ENCODE measurements at regions not wholly inside any gene's neighbourhood (a gene's known extent, or its start where the extent isn't known, plus 50 kb on each side); places are given as distances from the start of the nearest gene placed in this dataset.

- Histone ChIP-seq H3K79me2 (no peaks in the 10 kb centered on the region), H3K4me1 (ENCODE audit: insufficient read depth) (no peaks in the 10 kb centered on the region), H3K9me2 (replicated peaks; ENCODE audit: insufficient read depth) (no peaks in the 10 kb centered on the region), H3K4me2 (no peak overlapping the region), H3K27ac (no peak overlapping the region), H3K36me3 (replicated peaks; ENCODE audit: insufficient read depth, low read depth) (no peaks in the 10 kb centered on the region), H3K27me3 (no peaks in the 10 kb centered on the region), H4K20me1 (ENCODE audit: insufficient read depth, poor library complexity, severe bottlenecking) (no peaks in the 10 kb centered on the region), H3K4me3 (no peak overlapping the region), H3K9me3 (ENCODE audit: low read depth) (no peaks in the 10 kb centered on the region), H2AFZ (no peak overlapping the region)
- no peak for TF ChIP-seq CTCF (IDR thresholded peaks at IDR 0.05; ENCODE audit: poor library complexity)
- no peak for TF ChIP-seq EZH2 (IDR thresholded peaks at IDR 0.05; ENCODE audit: borderline replicate concordance)
- TF ChIP-seq EZH2phosphoT487 (IDR thresholded peaks at IDR 0.05; ENCODE audit: low read depth, severe bottlenecking, unreplicated experiment) = no peak
- DNase-seq (ENCODE audit: low spot score) = no peak
- 86% methylated on average over 3 of the region's 3 CpGs for WGBS (ENCODE audit: low lambda C conversion rate, missing lambda C conversion rate)
Measured at GRCh38 chr18:25843791-25844190, 246.6 kb downstream of the SS18 start.

GRCh38 chr18:25842665-25843064 is 247.7 kb downstream of the SS18 start:
- no peak for TF ChIP-seq EZH2 (IDR thresholded peaks at IDR 0.05; ENCODE audit: borderline replicate concordance)
- TF ChIP-seq EZH2phosphoT487 (IDR thresholded peaks at IDR 0.05; ENCODE audit: low read depth, severe bottlenecking, unreplicated experiment) = no peak
- TF ChIP-seq CTCF (IDR thresholded peaks at IDR 0.05; ENCODE audit: poor library complexity) = no peak
- no peaks in the 10 kb centered on the region for H3K79me2 ChIP-seq
- H2AFZ ChIP-seq = no peak overlapping the region
- 39% methylated on average over 1 of the region's 1 CpG for WGBS (ENCODE audit: low lambda C conversion rate, missing lambda C conversion rate)
- H3K4me1 ChIP-seq (ENCODE audit: insufficient read depth) = no peaks in the 10 kb centered on the region
- H3K36me3 ChIP-seq (replicated peaks; ENCODE audit: insufficient read depth, low read depth) = no peaks in the 10 kb centered on the region
- no peak overlapping the region for H3K27ac ChIP-seq
- DNase-seq (ENCODE audit: low spot score) = no peak
- H3K4me2 ChIP-seq = no peak overlapping the region
- no peak overlapping the region for H3K4me3 ChIP-seq
- no peaks in the 10 kb centered on the region for H3K27me3 ChIP-seq
- H3K9me2 ChIP-seq (replicated peaks; ENCODE audit: insufficient read depth) = no peaks in the 10 kb centered on the region
- no peaks in the 10 kb centered on the region for H4K20me1 ChIP-seq (ENCODE audit: insufficient read depth, poor library complexity, severe bottlenecking)
- no peaks in the 10 kb centered on the region for H3K9me3 ChIP-seq (ENCODE audit: low read depth)

DNA sequence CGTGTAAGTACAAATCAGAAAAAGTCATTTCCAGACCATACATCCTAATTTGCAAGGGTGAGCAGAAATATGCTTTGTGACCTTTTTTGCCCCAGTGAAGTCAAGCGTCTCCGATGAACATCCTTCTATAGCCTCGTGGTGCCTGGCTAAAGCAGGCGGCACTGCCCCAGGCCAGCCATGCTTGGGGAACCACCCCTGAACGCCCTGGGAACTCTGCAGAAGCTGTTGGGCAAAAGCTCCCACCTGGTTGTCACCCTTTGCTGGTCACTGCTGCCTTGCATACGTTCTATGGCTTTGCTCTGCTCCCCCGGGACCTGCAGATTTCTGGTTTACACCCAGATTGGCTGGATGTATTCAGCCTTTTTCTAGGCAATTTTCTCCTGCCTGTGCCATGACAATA is 256.4 kb downstream of the SS18 start:
- no peaks in the 10 kb centered on the region for H3K27me3 ChIP-seq
- no peak overlapping the region for H3K4me3 ChIP-seq
- 90% methylated on average over 8 of the region's 8 CpGs for WGBS (ENCODE audit: low lambda C conversion rate, missing lambda C conversion rate)
- peaks cover 4% of the 10 kb centered on the region for H3K4me1 ChIP-seq (ENCODE audit: insufficient read depth)
- no peak overlapping the region for H2AFZ ChIP-seq
- no peaks in the 10 kb centered on the region for H4K20me1 ChIP-seq (ENCODE audit: insufficient read depth, poor library complexity, severe bottlenecking)
- no peaks in the 10 kb centered on the region for H3K79me2 ChIP-seq
- no peak overlapping the region for H3K4me2 ChIP-seq
- H3K9me3 ChIP-seq (ENCODE audit: low read depth) = no peaks in the 10 kb centered on the region
- no peak for DNase-seq (ENCODE audit: low spot score)
- H3K27ac ChIP-seq = no peak overlapping the region
- no peaks in the 10 kb centered on the region for H3K36me3 ChIP-seq (replicated peaks; ENCODE audit: insufficient read depth, low read depth)
- H3K9me2 ChIP-seq (replicated peaks; ENCODE audit: insufficient read depth) = no peaks in the 10 kb centered on the region
- TF ChIP-seq EZH2 (IDR thresholded peaks at IDR 0.05; ENCODE audit: borderline replicate concordance) = no peak
- no peak for TF ChIP-seq CTCF (IDR thresholded peaks at IDR 0.05; ENCODE audit: poor library complexity)
- no peak for TF ChIP-seq EZH2phosphoT487 (IDR thresholded peaks at IDR 0.05; ENCODE audit: low read depth, severe bottlenecking, unreplicated experiment)
